PC-9 (cell line): ENCODE measurements at regions not wholly inside any gene's neighbourhood (a gene's known extent, or its start where the extent isn't known, plus 50 kb on each side); places are given as distances from the start of the nearest gene placed in this dataset.
"Not testable (repeated sequence)": the region's sequence is repeated elsewhere in the genome, so short reads cannot be mapped to it uniquely, and the experiment has no call there.

Experiments used
- CTCF ChIP-seq: fragments of 200-600 bp; sonication (generic); conservative IDR thresholded peaks from 2 replicates; pipeline ENCODE4 v1.6.1; 2017; ENCODE audit warnings: mixed run types, antibody characterized with exemption, mild to moderate bottlenecking, moderate library complexity
- EZH2 ChIP-seq: fragments of 200-600 bp; sonication (generic); IDR thresholded peaks from 2 replicates; pipeline ENCODE4 v1.8.0; 2017; ENCODE audit warnings: antibody characterized with exemption, low read depth

DNA sequence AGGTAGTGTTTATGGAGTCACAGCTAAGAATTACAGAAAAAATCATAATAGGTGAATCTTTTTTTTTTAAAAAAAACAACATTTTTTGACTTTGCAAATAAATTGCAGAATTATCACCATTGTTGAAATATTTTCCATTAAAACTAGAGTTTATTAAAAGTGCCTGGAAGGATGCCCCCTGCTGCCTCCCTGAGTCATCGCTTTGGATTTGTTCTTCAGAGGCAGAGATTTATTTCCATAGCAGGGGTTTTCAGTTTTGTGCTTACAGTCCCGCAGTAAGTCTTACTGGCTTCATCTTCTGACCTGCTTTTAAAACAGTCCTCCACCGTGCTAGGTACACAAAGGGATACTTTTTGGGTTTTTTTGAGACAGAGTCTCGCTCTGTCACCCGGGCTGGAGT, 244.9 kb upstream of the PLGLB2 start:
- not testable (repeated sequence) for TF ChIP-seq CTCF, EZH2
